ENCODE measurements at regions not wholly inside any gene's neighbourhood (a gene's known extent, or its start where the extent isn't known, plus 50 kb on each side); places are given as distances from the start of the nearest gene placed in this dataset.
"Not testable (repeated sequence)": the region's sequence is repeated elsewhere in the genome, so short reads cannot be mapped to it uniquely, and the experiment has no call there.

GRCh38 chr19:30684613-30685012 lies 312.4 kb downstream of the ZNF536 start:
- no peak for DNase-seq (ENCODE audit: low read depth, low spot score)

- no peak for DNase-seq (ENCODE audit: low read depth, low spot score)
Observed at GRCh38 chr19:30682999-30683536, 310.9 kb downstream of the ZNF536 start.

DNA sequence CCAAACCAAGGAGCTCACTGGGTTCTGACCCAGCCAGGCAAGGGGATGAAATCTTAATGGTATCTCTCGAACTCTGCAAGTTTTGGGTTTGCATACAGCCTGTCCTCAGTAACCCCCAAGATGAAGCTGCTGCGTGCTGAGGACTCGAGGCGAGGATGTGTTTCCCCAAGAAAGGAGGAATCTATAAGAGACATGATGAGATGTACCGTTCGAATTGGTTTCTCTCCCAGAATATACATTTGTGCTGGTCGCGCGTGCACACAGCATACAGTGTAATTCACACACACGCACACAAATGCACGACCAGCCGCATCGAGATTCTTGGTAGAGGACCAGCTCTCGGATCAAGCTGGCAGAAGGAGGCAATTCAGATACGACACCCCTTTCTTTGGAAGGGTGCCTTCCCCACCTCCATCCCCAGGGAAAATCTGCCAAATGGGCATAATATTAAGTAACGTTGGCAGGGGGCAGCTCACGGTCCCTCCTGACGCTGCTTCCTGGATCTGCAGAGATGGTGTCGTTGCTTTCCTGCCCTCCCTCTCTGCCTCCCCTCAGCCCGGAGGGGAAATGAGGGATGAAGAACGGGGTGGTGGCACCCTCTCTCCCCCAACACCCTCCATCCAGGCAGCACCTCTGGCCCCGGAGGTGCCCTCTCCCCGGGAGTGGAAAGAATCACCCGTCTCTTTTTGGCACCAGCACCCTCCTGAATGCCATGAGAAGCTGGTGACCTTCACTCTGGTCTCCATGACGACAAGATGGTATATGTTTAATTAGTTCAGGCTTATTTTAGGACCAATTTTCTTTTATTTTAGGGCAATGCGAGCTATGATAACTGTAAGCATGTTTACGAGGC lies 310.2 kb downstream of the ZNF536 start:
- no peak for DNase-seq (ENCODE audit: low read depth, low spot score)

GRCh38 chr19:30681162-30682100 lies 309.2 kb downstream of the ZNF536 start:
- no peak for DNase-seq (ENCODE audit: low read depth, low spot score)

DNA sequence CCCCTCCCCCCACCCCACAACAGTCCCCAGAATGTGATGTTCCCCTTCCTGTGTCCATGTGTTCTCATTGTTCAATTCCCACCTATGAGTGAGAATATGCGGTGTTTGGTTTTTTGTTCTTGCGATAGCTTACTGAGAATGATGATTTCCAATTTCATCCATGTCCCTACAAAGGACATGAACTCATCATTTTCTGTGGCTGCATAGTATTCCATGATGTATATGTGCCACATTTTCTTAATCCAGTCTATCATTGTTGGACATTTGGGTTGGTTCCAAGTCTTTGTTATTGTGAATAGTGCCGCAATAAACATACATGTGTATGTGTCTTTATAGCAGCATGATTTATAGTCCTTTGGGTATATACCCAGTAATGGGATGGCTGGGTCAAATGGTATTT lies 308.2 kb downstream of the ZNF536 start:
- not testable (repeated sequence) for DNase-seq (ENCODE audit: low read depth, low spot score)

DNA sequence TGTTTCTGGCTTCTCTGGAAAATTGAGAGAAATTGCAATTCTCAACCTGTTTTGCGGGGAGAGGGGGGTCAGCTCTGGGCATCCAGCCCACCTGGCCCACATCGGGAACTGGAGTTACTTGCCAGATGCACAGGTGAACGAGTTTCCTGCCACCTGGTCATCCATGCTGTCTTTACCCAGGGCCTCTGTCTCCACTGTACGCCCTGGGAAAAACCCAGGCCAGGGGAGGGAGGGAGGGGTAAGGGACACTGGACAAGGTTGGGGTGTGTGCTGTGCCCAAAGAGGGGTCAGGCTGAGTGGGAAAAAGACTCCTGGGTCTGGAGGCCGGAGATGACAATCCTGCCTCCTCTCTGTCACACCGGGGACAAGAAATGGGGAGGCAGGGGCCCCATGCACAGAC lies 307.6 kb downstream of the ZNF536 start:
- DNase-seq (ENCODE audit: low read depth, low spot score): no peak

DNA sequence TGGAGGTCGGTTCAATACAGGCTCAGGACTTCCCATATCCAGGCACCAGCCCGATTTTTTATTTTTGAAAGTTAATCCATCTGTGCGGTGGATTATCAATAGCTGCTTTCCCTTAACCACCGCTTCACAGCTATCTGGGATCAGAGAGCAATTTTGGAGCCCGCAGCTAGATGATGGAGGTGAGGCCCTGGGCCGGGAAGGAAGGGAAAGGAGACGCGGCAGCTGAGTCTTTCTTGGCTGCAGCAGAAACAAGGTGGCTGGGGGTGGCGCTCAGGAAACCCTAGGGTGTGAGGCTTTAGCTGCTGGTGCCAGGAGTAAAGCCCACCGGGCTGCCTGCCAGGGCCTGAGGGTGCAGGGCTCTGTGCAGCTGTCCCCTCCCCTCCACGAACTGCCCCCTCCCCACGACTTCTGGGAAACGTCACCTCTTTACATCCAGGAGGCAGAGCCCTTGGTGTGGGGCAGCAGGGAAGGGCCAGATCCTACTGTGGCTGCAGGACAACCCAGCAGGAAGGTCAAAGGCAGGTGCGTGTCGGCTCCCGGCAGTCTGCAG lies 307.0 kb downstream of the ZNF536 start:
- DNase-seq (ENCODE audit: low read depth, low spot score): no peak

GRCh38 chr19:30678168-30678567 lies 306.0 kb downstream of the ZNF536 start:
- no peak for DNase-seq (ENCODE audit: low read depth, low spot score)

DNA sequence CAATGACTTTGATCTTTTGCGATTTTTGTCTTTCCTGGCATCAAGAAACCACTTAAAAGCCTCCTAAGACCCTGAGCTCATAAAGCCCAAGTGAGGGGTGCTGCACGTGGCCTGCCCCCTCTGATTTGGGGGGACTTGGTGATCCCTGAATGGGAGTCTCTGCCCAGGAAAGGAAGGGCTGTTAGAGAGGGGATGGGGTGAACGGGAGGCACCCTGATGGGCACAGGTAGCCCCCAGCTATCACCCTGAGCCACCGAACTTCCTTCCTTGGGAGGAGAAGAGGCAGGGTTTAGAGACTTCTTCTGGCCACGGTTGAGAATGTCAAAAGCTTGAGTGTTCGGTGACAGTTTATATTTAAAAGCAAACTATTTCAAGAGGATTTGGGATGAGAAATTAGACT lies 305.5 kb downstream of the ZNF536 start:
- DNase-seq (ENCODE audit: low read depth, low spot score): no peak

- DNase-seq (ENCODE audit: low read depth, low spot score): no peak
Observed at GRCh38 chr19:30676990-30677679, 305.0 kb downstream of the ZNF536 start.

DNA sequence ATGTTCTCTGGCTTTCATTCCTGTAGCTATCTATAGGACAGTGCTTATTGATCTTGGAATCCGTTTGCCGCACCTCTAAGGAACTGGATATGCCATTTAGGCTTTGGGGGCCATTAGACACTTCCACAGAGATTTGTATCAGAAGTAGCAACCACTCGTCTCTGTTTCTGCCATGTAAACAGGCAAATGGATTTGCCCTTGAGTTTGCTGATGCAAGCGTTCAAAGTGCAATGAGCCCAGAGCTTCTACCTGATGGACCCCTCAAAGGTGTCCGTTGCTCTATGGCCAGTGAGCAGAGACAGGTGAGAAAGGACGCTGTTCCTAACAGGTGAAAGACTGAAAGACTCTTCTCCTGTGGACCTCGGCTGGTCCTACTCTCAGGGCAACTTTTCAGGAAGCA lies 302.9 kb downstream of the ZNF536 start:
- no peak for DNase-seq (ENCODE audit: low read depth, low spot score)

- no peak for DNase-seq (ENCODE audit: low read depth, low spot score)
Observed at GRCh38 chr19:30674656-30675055, 302.5 kb downstream of the ZNF536 start.

GRCh38 chr19:30673336-30673735 lies 301.2 kb downstream of the ZNF536 start:
- DNase-seq (ENCODE audit: low read depth, low spot score): no peak

GRCh38 chr19:30672926-30673325 lies 300.7 kb downstream of the ZNF536 start:
- no peak for DNase-seq (ENCODE audit: low read depth, low spot score)

DNA sequence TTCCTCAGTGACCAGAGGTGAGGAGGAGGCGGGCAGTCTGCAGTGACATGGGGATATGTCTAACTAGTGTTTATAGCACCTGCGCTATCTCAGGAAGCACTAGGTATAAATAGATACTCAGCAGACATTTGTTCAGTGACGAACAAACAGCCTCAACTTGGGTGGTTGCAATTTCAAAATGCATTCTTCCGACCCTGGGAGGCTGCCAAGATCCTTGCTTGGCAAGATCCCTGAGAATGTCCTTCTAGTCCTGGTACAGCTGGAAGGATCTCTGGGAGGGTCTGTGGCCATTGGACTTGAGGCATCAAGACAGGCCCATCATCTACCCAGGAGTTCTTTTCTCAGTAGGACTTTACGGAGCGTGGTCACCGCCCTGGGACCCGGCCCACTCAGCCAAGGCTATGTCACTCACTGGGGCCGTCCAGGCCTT lies 299.5 kb downstream of the ZNF536 start:
- DNase-seq (ENCODE audit: low read depth, low spot score): no peak

DNA sequence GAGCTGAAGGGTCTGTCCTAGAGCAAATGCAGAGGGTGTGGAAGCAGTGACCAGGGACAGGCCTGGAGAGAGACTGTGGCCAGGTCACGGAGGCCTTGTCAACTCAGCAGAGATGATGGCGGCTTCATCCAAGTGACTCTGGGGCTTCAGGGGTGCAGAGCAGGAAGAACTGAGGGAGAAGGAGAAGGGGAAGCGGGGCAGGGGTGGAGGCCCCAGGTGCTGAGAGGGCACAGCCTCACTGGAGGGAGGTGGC lies 299.1 kb downstream of the ZNF536 start:
- DNase-seq (ENCODE audit: low read depth, low spot score): no peak

- DNase-seq (ENCODE audit: low read depth, low spot score): no peak
Observed at GRCh38 chr19:30670562-30671366, 298.6 kb downstream of the ZNF536 start.

DNA sequence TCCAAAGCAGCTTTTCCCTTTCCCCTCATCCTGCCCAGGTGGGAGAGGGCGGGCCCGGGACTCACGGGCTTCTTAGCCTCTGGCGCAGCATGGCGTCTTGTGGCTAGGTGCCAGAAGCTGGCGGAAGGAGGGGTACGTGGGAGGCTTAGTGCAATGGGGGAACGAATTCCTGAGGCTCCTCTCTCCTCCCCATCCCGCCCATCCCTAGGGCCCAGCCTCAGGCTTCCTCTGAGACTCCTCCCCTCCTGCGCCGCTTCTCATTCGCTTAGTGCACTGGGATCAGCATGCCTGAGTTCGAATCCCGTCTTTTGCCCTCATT lies 297.8 kb downstream of the ZNF536 start:
- DNase-seq (ENCODE audit: low read depth, low spot score): no peak

DNA sequence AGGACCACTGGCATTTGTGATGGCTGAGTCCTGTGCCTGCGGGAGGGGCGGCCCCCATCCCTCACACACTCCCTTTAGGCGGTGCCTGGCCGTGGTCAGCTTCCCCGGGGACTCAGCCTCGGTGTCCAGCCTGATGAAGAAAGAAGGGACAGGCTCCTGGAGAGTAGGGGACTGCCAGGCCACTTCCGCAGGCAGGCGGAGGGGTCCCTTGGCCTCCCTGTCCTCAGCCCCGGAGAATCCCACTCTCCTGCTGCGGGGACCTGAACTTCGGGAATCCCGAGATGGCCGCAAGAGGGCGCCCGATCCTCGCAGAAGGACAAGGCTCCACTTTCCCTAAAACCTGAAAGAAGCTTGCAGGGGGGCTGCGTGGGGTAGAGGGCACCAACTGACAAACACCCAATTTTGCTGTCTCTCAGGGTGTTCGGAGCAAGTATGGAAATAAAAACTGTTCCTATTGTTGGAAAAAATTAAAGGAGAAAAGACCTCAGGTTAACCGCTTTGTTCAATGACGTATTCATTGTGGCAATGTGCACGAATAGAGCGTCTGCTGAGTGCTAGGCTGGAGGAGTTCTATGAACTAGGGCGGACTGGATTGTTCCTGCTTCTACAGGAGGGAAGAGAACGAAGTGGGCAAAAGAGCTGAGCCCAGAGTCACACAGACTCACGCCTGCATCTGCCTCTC lies 297.3 kb downstream of the ZNF536 start:
- DNase-seq (ENCODE audit: low read depth, low spot score): no peak

GRCh38 chr19:30668521-30669155 lies 296.5 kb downstream of the ZNF536 start:
- no peak for DNase-seq (ENCODE audit: low read depth, low spot score)
